ENCODE measurements at regions not wholly inside any gene's neighbourhood (a gene's known extent, or its start where the extent isn't known, plus 50 kb on each side); places are given as distances from the start of the nearest gene placed in this dataset.

- Histone ChIP-seq H3K27ac (ENCODE audit: low read depth in 1 of 2, low read length in 2 of 2) (no peak overlapping the region), H3K4me3 (ENCODE audit: low read depth in 1 of 3, low read length in 3 of 3) (no peak overlapping the region), H3K27me3 (ENCODE audit: control insufficient read depth in 4 of 4, insufficient read depth in 4 of 4, low read length in 3 of 4) (no peaks in the 10 kb centered on the region), H3K4me1 (ENCODE audit: control insufficient read depth in 4 of 4, insufficient read depth in 4 of 4, low read length in 3 of 4) (no peaks in the 10 kb centered on the region), H3K9ac (ENCODE audit: low read depth in 1 of 2, low read length in 2 of 2) (no peak overlapping the region), H3K9me3 (ENCODE audit: control insufficient read depth in 4 of 4, low read length in 3 of 4) (no peaks in the 10 kb centered on the region), H3K36me3 (ENCODE audit: control insufficient read depth in 4 of 4, insufficient read depth in 3 of 4, low read depth in 1 of 4, low read length in 3 of 4) (no peaks in the 10 kb centered on the region)
- 47% methylated on average over 1 of the region's 1 CpG for WGBS
- DNase-seq (ENCODE audit: low spot score) = no peak
- TF ChIP-seq HNF4A (conservative IDR thresholded peaks at IDR 0.05) (no peak), TAF1 (conservative IDR thresholded peaks at IDR 0.05) (no peak), FOXA1 (IDR thresholded peaks at IDR 0.05) (no peak)
Observed at GRCh38 chr13:87736849-87737385, 65.7 kb downstream of the SLITRK5 start.

- H3K27me3 ChIP-seq (ENCODE audit: control insufficient read depth in 4 of 4, insufficient read depth in 4 of 4, low read length in 3 of 4) = no peaks in the 10 kb centered on the region
- WGBS = 39% methylated on average over 1 of the region's 1 CpG
- TF ChIP-seq FOXA1 (IDR thresholded peaks at IDR 0.05) (no peak), FOXA2 (IDR thresholded peaks at IDR 0.05) (no peak), MAX (IDR thresholded peaks at IDR 0.05) (no peak)
- H3K27ac ChIP-seq (ENCODE audit: low read depth in 1 of 2, low read length in 2 of 2) = no peak overlapping the region
- no peaks in the 10 kb centered on the region for H3K36me3 ChIP-seq (ENCODE audit: control insufficient read depth in 4 of 4, insufficient read depth in 3 of 4, low read depth in 1 of 4, low read length in 3 of 4)
- H3K4me3 ChIP-seq (ENCODE audit: low read depth in 1 of 3, low read length in 3 of 3) = no peak overlapping the region
- no peaks in the 10 kb centered on the region for H3K4me1 ChIP-seq (ENCODE audit: control insufficient read depth in 4 of 4, insufficient read depth in 4 of 4, low read length in 3 of 4)
- no peak for DNase-seq (ENCODE audit: low spot score)
- no peaks in the 10 kb centered on the region for H3K9me3 ChIP-seq (ENCODE audit: control insufficient read depth in 4 of 4, low read length in 3 of 4)
- no peak overlapping the region for H3K9ac ChIP-seq (ENCODE audit: low read depth in 1 of 2, low read length in 2 of 2)
Observed at GRCh38 chr13:87754097-87754496, 82.9 kb downstream of the SLITRK5 start.

GRCh38 chr13:87769445-87769844 is 98.3 kb downstream of the SLITRK5 start:
- Histone ChIP-seq H3K36me3 (ENCODE audit: control insufficient read depth in 4 of 4, insufficient read depth in 3 of 4, low read depth in 1 of 4, low read length in 3 of 4) (no peaks in the 10 kb centered on the region), H3K9me3 (ENCODE audit: control insufficient read depth in 4 of 4, low read length in 3 of 4) (no peaks in the 10 kb centered on the region), H3K9ac (ENCODE audit: low read depth in 1 of 2, low read length in 2 of 2) (no peak overlapping the region), H3K27ac (ENCODE audit: low read depth in 1 of 2, low read length in 2 of 2) (no peak overlapping the region), H3K27me3 (ENCODE audit: control insufficient read depth in 4 of 4, insufficient read depth in 4 of 4, low read length in 3 of 4) (no peaks in the 10 kb centered on the region), H3K4me3 (ENCODE audit: low read depth in 1 of 3, low read length in 3 of 3) (no peak overlapping the region), H3K4me1 (ENCODE audit: control insufficient read depth in 4 of 4, insufficient read depth in 4 of 4, low read length in 3 of 4) (no peaks in the 10 kb centered on the region)
- DNase-seq (ENCODE audit: low spot score) = no peak
- WGBS = 56% methylated on average over 4 of the region's 4 CpGs
- TF ChIP-seq EGR1 (IDR thresholded peaks at IDR 0.05; ENCODE audit: low read depth in 2 of 2) (no peak), YY1 (IDR thresholded peaks at IDR 0.05) (no peak), RAD21 (IDR thresholded peaks at IDR 0.05) (no peak), CTCF (IDR thresholded peaks at IDR 0.05; ENCODE audit: low read depth, low read length, missing input control) (no peak), MAX (IDR thresholded peaks at IDR 0.05) (no peak), FOXA1 (IDR thresholded peaks at IDR 0.05) (no peak), GABPA (IDR thresholded peaks at IDR 0.05 in 1 of 2, conservative IDR thresholded peaks at IDR 0.05 in 1 of 2) (no peak), FOXA2 (IDR thresholded peaks at IDR 0.05) (no peak), HNF4A (conservative IDR thresholded peaks at IDR 0.05) (no peak), HNF4G (IDR thresholded peaks at IDR 0.05) (no peak), REST (IDR thresholded peaks at IDR 0.05) (no peak), TAF1 (conservative IDR thresholded peaks at IDR 0.05) (no peak), ZBTB33 (IDR thresholded peaks at IDR 0.05) (no peak), NR2F2 (IDR thresholded peaks at IDR 0.05) (no peak), ATF3 (IDR thresholded peaks at IDR 0.05) (no peak), RXRA (IDR thresholded peaks at IDR 0.05) (no peak), JUND (IDR thresholded peaks at IDR 0.05) (no peak), SP1 (IDR thresholded peaks at IDR 0.05) (no peak)

Measured in liver (tissue), 8 donors.